CD14-positive monocyte (primary cell): ENCODE measurements at regions not wholly inside any gene's neighbourhood (a gene's known extent, or its start where the extent isn't known, plus 50 kb on each side); places are given as distances from the start of the nearest gene placed in this dataset.

Source experiments
- DNase-seq, 3 donors: peaks; one replicate each; pipeline ENCODE4 v3.0.0-alpha.2; 2011 to 2022
- H2AFZ ChIP-seq: 2 replicates; pipeline ENCODE4 v1.6.0; 2012; ENCODE audit warnings: mild to moderate bottlenecking, low read depth, low read length, inconsistent platforms; ENCODE audit not compliant: insufficient read depth, poor library complexity, severe bottlenecking
- H3K27ac ChIP-seq, 2 donors: 1 replicate in 1 of 2; 2 replicates in 1 of 2; pipeline ENCODE4 v1.5.1; 2012 to 2013; ENCODE audit warnings: low read length in 2 of 2, control low read depth in 1 of 2, inconsistent platforms in 1 of 2, low read depth in 1 of 2, mild to moderate bottlenecking in 1 of 2
- H3K27me3 ChIP-seq, 2 donors: one replicate each; pipeline versions ENCODE4 v1.6.0 to v1.6.1; 2011 to 2013; ENCODE audit warnings: low read length in 2 of 2; ENCODE audit not compliant: control insufficient read depth in 2 of 2, insufficient read depth in 2 of 2
- H3K36me3 ChIP-seq, 2 donors: replicated peaks in 1 of 2; 1 replicate in 1 of 2; 2 replicates in 1 of 2; pipeline versions ENCODE4 v1.5.1 to v1.6.1; 2012 to 2013; ENCODE audit warnings: low read length in 2 of 2, control low read depth in 1 of 2, inconsistent platforms in 1 of 2, mild to moderate bottlenecking in 1 of 2; ENCODE audit not compliant: insufficient read depth in 2 of 2, control insufficient read depth in 1 of 2
- H3K4me1 ChIP-seq, 2 donors: 1 replicate in 1 of 2; 2 replicates in 1 of 2; pipeline versions ENCODE4 v1.5.1 to v1.6.1; 2012 to 2013; ENCODE audit warnings: low read length in 2 of 2, control low read depth in 1 of 2, inconsistent platforms in 1 of 2, mild to moderate bottlenecking in 1 of 2, moderate library complexity in 1 of 2; ENCODE audit not compliant: insufficient read depth in 2 of 2, control insufficient read depth in 1 of 2
- H3K4me2 ChIP-seq: replicated peaks from 2 replicates; pipeline ENCODE3; 2012; ENCODE audit warnings: low read length, moderate library complexity, mild to moderate bottlenecking; ENCODE audit not compliant: poor library complexity, severe bottlenecking; ENCODE audit errors: extremely low read depth
- H3K4me3 ChIP-seq, 3 experiments: fragments of 200-600 bp in 1 of 3; sonication (generic) in 1 of 3; replicated peaks in 1 of 3; 1 replicate in 2 of 3; 2 replicates in 1 of 3; pipeline ENCODE4 v1.5.1; 2011 to 2013; ENCODE audit warnings: low read length in 3 of 3, mild to moderate bottlenecking in 3 of 3, control low read depth in 2 of 3, low read depth in 2 of 3, inconsistent platforms in 1 of 3, moderate library complexity in 1 of 3
- H3K79me2 ChIP-seq: 2 replicates; pipeline ENCODE4 v1.6.0; 2012; ENCODE audit warnings: mild to moderate bottlenecking, control low read depth, inconsistent platforms, low read length, moderate library complexity; ENCODE audit not compliant: insufficient read depth
- H3K9ac ChIP-seq: 2 replicates; pipeline ENCODE4 v1.6.0; 2017; ENCODE audit warnings: low read length, mild to moderate bottlenecking; ENCODE audit not compliant: insufficient read depth, poor library complexity, severe bottlenecking
- H3K9me3 ChIP-seq, 2 donors: replicated peaks in 1 of 2; 1 replicate in 1 of 2; 2 replicates in 1 of 2; pipeline versions ENCODE4 v1.5.1 to v1.6.1; 2012 to 2013; ENCODE audit warnings: low read length in 2 of 2, control low read depth in 1 of 2; ENCODE audit not compliant: control insufficient read depth in 1 of 2, insufficient read depth in 1 of 2
- H4K20me1 ChIP-seq: 2 replicates; pipeline ENCODE4 v1.6.0; 2012; ENCODE audit warnings: mild to moderate bottlenecking, low read length, control low read depth, moderate library complexity; ENCODE audit not compliant: insufficient read depth
- H3K27ac Mint-ChIP-seq, 7 donors: one replicate each; pipeline ENCODE4 v1.8.0; 2020; ENCODE audit warnings: mild to moderate bottlenecking in 7 of 7, mixed read lengths in 7 of 7, moderate library complexity in 6 of 7, inconsistent platforms in 2 of 7
- H3K27me3 Mint-ChIP-seq, 3 donors: one replicate each; pipeline ENCODE4 v1.8.0; 2021 to 2022; ENCODE audit warnings: low read depth in 3 of 3, mild to moderate bottlenecking in 3 of 3, mixed read lengths in 3 of 3, moderate library complexity in 3 of 3, inconsistent platforms in 1 of 3
- H3K36me3 Mint-ChIP-seq, 2 donors: one replicate each; pipeline ENCODE4 v1.8.0; 2020; ENCODE audit warnings: mixed read lengths in 2 of 2, inconsistent platforms in 1 of 2, mild to moderate bottlenecking in 1 of 2
- H3K4me1 Mint-ChIP-seq: one replicate; pipeline ENCODE4 v1.8.0; 2020; ENCODE audit warnings: mild to moderate bottlenecking, mixed read lengths
- H3K4me3 Mint-ChIP-seq, 2 donors: one replicate each; pipeline ENCODE4 v1.8.0; 2020; ENCODE audit warnings: mild to moderate bottlenecking in 2 of 2, mixed read lengths in 2 of 2, moderate library complexity in 1 of 2
- H3K9me3 Mint-ChIP-seq, 7 donors: one replicate each; pipeline ENCODE4 v1.8.0; 2020 to 2022; ENCODE audit warnings: mixed read lengths in 7 of 7, mild to moderate bottlenecking in 6 of 7, moderate library complexity in 6 of 7, inconsistent platforms in 2 of 7
- CTCF ChIP-seq: fragments of 200-600 bp; IDR thresholded peaks from one replicate; pipeline ENCODE4 v1.8.0; 2022; ENCODE audit warnings: antibody characterized with exemption, mild to moderate bottlenecking
- WGBS: methylation state at CpG from one replicate; pipeline ENCODE4 v1.1.5; 2013; ENCODE audit warnings: missing lambda C conversion rate; ENCODE audit not compliant: insufficient coverage; 5-methylcytosine and 5-hydroxymethylcytosine counted together
- intact Hi-C, 2 donors: fragments of 100-400 bp; cut with micrococcal nuclease; formaldehyde crosslinking; loops; one replicate each; pipeline versions ENCODE4 v1.15.0 to v1.15.1; 2023

- H3K9ac ChIP-seq, result no peak overlapping the region
- no peak for TF ChIP-seq CTCF
- H3K27ac Mint-ChIP-seq, result no peak overlapping the region
- H3K4me3 Mint-ChIP-seq, result no peak overlapping the region
- H3K4me2 ChIP-seq, result no peak overlapping the region
- no peaks in the 10 kb centered on the region for H3K4me1 Mint-ChIP-seq
- H3K9me3 Mint-ChIP-seq, result peaks cover 0 to 8% (median under 1%) of the 10 kb centered on the region in 7 donors
- no peaks in the 10 kb centered on the region for H3K4me1 ChIP-seq
- no peak overlapping the region for H2AFZ ChIP-seq
- 74% methylated on average over 3 of the region's 3 CpGs for WGBS
- H3K36me3 Mint-ChIP-seq, result no peaks in the 10 kb centered on the region
- H3K9me3 ChIP-seq, result peaks cover 0 to 1% of the 10 kb centered on the region in 2 donors
- H3K27ac ChIP-seq, result no peak overlapping the region
- H3K27me3 ChIP-seq, result no peaks in the 10 kb centered on the region
- intact Hi-C loops, result no loop called here
- no peak for DNase-seq
- no peaks in the 10 kb centered on the region for H3K36me3 ChIP-seq
- no peaks in the 10 kb centered on the region for H3K27me3 Mint-ChIP-seq
- H3K4me3 ChIP-seq, result no peak overlapping the region
- H4K20me1 ChIP-seq, result no peaks in the 10 kb centered on the region
- H3K79me2 ChIP-seq, result no peaks in the 10 kb centered on the region
Observed at GRCh38 chr4:23547601-23548000, 342.2 kb downstream of the PPARGC1A start.

GRCh38 chr4:23547096-23547495 is 342.8 kb downstream of the PPARGC1A start:
- Mint-ChIP-seq H3K36me3 (no peaks in the 10 kb centered on the region), H3K27ac (no peak overlapping the region), H3K9me3 (peaks cover 0 to 6% (median 3%) of the 10 kb centered on the region in 7 donors), H3K4me3 (no peak overlapping the region), H3K4me1 (no peaks in the 10 kb centered on the region), H3K27me3 (no peaks in the 10 kb centered on the region)
- no peak overlapping the region for H3K9ac ChIP-seq
- no peak overlapping the region for H2AFZ ChIP-seq
- peaks cover 0 to 4% of the 10 kb centered on the region in 2 donors for H3K9me3 ChIP-seq
- intact Hi-C loops, result no loop called here
- no peak overlapping the region for H3K4me3 ChIP-seq
- H3K27me3 ChIP-seq, result no peaks in the 10 kb centered on the region
- H3K79me2 ChIP-seq, result no peaks in the 10 kb centered on the region
- H3K36me3 ChIP-seq, result no peaks in the 10 kb centered on the region
- H3K27ac ChIP-seq, result no peak overlapping the region
- H4K20me1 ChIP-seq, result no peaks in the 10 kb centered on the region
- H3K4me2 ChIP-seq, result no peak overlapping the region
- no peaks in the 10 kb centered on the region for H3K4me1 ChIP-seq
- no peak for TF ChIP-seq CTCF
- WGBS, result no CpG with 5 or more reads among the region's 2 CpGs
- DNase-seq, result no peak
